ENCODE measurements at regions not wholly inside any gene's neighbourhood (a gene's known extent, or its start where the extent isn't known, plus 50 kb on each side); places are given as distances from the start of the nearest gene placed in this dataset.

- Histone ChIP-seq H4K20me1 (ENCODE audit: insufficient read depth, poor library complexity, severe bottlenecking) (no peaks in the 10 kb centered on the region), H3K4me3 (no peak overlapping the region), H3K27me3 (no peaks in the 10 kb centered on the region), H3K79me2 (no peaks in the 10 kb centered on the region), H3K4me1 (ENCODE audit: insufficient read depth) (no peaks in the 10 kb centered on the region), H3K9me2 (replicated peaks; ENCODE audit: insufficient read depth) (no peaks in the 10 kb centered on the region), H3K36me3 (replicated peaks; ENCODE audit: insufficient read depth, low read depth) (no peaks in the 10 kb centered on the region), H3K9me3 (ENCODE audit: low read depth) (no peaks in the 10 kb centered on the region), H2AFZ (no peak overlapping the region), H3K4me2 (no peak overlapping the region), H3K27ac (no peak overlapping the region)
- no peak for DNase-seq (ENCODE audit: low spot score)
- no peak for TF ChIP-seq EZH2phosphoT487 (IDR thresholded peaks at IDR 0.05; ENCODE audit: low read depth, severe bottlenecking, unreplicated experiment)
- no peak for TF ChIP-seq CTCF (IDR thresholded peaks at IDR 0.05; ENCODE audit: poor library complexity)
- TF ChIP-seq EZH2 (IDR thresholded peaks at IDR 0.05; ENCODE audit: borderline replicate concordance), result no peak
- WGBS (ENCODE audit: low lambda C conversion rate, missing lambda C conversion rate), result 100% methylated on average over 1 of the region's 1 CpG
These were observed 228.4 kb upstream of the COL8A1 start for GRCh38 chr3:99409961-99410360.

GRCh38 chr3:99407257-99407656 is 231.1 kb upstream of the COL8A1 start:
- Histone ChIP-seq H3K4me1 (ENCODE audit: insufficient read depth) (no peaks in the 10 kb centered on the region), H3K4me3 (no peak overlapping the region), H4K20me1 (ENCODE audit: insufficient read depth, poor library complexity, severe bottlenecking) (no peaks in the 10 kb centered on the region), H3K27ac (no peak overlapping the region), H3K9me3 (ENCODE audit: low read depth) (no peaks in the 10 kb centered on the region), H3K27me3 (no peaks in the 10 kb centered on the region), H3K36me3 (replicated peaks; ENCODE audit: insufficient read depth, low read depth) (no peaks in the 10 kb centered on the region), H3K79me2 (no peaks in the 10 kb centered on the region), H3K4me2 (no peak overlapping the region), H3K9me2 (replicated peaks; ENCODE audit: insufficient read depth) (no peaks in the 10 kb centered on the region), H2AFZ (no peak overlapping the region)
- 72% methylated on average over 4 of the region's 4 CpGs for WGBS (ENCODE audit: low lambda C conversion rate, missing lambda C conversion rate)
- DNase-seq (ENCODE audit: low spot score), result no peak
- TF ChIP-seq CTCF (IDR thresholded peaks at IDR 0.05; ENCODE audit: poor library complexity) (no peak), EZH2phosphoT487 (IDR thresholded peaks at IDR 0.05; ENCODE audit: low read depth, severe bottlenecking, unreplicated experiment) (no peak), EZH2 (IDR thresholded peaks at IDR 0.05; ENCODE audit: borderline replicate concordance) (no peak)

GRCh38 chr3:99402755-99403154 is 235.6 kb upstream of the COL8A1 start:
- 100% methylated on average over 1 of the region's 1 CpG for WGBS (ENCODE audit: low lambda C conversion rate, missing lambda C conversion rate)
- DNase-seq (ENCODE audit: low spot score), result no peak
- no peak for TF ChIP-seq CTCF (IDR thresholded peaks at IDR 0.05; ENCODE audit: poor library complexity)
- no peak for TF ChIP-seq EZH2 (IDR thresholded peaks at IDR 0.05; ENCODE audit: borderline replicate concordance)
- TF ChIP-seq EZH2phosphoT487 (IDR thresholded peaks at IDR 0.05; ENCODE audit: low read depth, severe bottlenecking, unreplicated experiment), result no peak
- H3K27ac ChIP-seq, result no peak overlapping the region
- no peaks in the 10 kb centered on the region for H3K9me3 ChIP-seq (ENCODE audit: low read depth)
- H3K79me2 ChIP-seq, result no peaks in the 10 kb centered on the region
- H3K36me3 ChIP-seq (replicated peaks; ENCODE audit: insufficient read depth, low read depth), result no peaks in the 10 kb centered on the region
- H2AFZ ChIP-seq, result no peak overlapping the region
- H3K4me1 ChIP-seq (ENCODE audit: insufficient read depth), result no peaks in the 10 kb centered on the region
- H3K27me3 ChIP-seq, result no peaks in the 10 kb centered on the region
- no peak overlapping the region for H3K4me2 ChIP-seq
- no peaks in the 10 kb centered on the region for H3K9me2 ChIP-seq (replicated peaks; ENCODE audit: insufficient read depth)
- no peaks in the 10 kb centered on the region for H4K20me1 ChIP-seq (ENCODE audit: insufficient read depth, poor library complexity, severe bottlenecking)
- H3K4me3 ChIP-seq, result no peak overlapping the region

- DNase-seq (ENCODE audit: low spot score), result no peak
- no peaks in the 10 kb centered on the region for H3K27me3 ChIP-seq
- no peaks in the 10 kb centered on the region for H3K4me1 ChIP-seq (ENCODE audit: insufficient read depth)
- 75% methylated on average over 2 of the region's 2 CpGs for WGBS (ENCODE audit: low lambda C conversion rate, missing lambda C conversion rate)
- H3K36me3 ChIP-seq (replicated peaks; ENCODE audit: insufficient read depth, low read depth), result no peaks in the 10 kb centered on the region
- no peaks in the 10 kb centered on the region for H3K9me2 ChIP-seq (replicated peaks; ENCODE audit: insufficient read depth)
- no peak overlapping the region for H2AFZ ChIP-seq
- H3K9me3 ChIP-seq (ENCODE audit: low read depth), result no peaks in the 10 kb centered on the region
- H3K4me3 ChIP-seq, result no peak overlapping the region
- H3K79me2 ChIP-seq, result no peaks in the 10 kb centered on the region
- H3K4me2 ChIP-seq, result no peak overlapping the region
- no peak for TF ChIP-seq EZH2phosphoT487 (IDR thresholded peaks at IDR 0.05; ENCODE audit: low read depth, severe bottlenecking, unreplicated experiment)
- no peak for TF ChIP-seq CTCF (IDR thresholded peaks at IDR 0.05; ENCODE audit: poor library complexity)
- no peak overlapping the region for H3K27ac ChIP-seq
- H4K20me1 ChIP-seq (ENCODE audit: insufficient read depth, poor library complexity, severe bottlenecking), result no peaks in the 10 kb centered on the region
These were observed 238.0 kb upstream of the COL8A1 start for GRCh38 chr3:99400352-99400751.
